Renal cortical epithelial cell (primary cell): ENCODE measurements at regions not wholly inside any gene's neighbourhood (a gene's known extent, or its start where the extent isn't known, plus 50 kb on each side); places are given as distances from the start of the nearest gene placed in this dataset.
"Not testable (repeated sequence)": the region's sequence is repeated elsewhere in the genome, so short reads cannot be mapped to it uniquely, and the experiment has no call there.

Experiments used
- DNase-seq: peaks from one replicate; pipeline ENCODE4 v3.0.0-alpha.2; 2011; ENCODE audit warnings: low read depth

DNA sequence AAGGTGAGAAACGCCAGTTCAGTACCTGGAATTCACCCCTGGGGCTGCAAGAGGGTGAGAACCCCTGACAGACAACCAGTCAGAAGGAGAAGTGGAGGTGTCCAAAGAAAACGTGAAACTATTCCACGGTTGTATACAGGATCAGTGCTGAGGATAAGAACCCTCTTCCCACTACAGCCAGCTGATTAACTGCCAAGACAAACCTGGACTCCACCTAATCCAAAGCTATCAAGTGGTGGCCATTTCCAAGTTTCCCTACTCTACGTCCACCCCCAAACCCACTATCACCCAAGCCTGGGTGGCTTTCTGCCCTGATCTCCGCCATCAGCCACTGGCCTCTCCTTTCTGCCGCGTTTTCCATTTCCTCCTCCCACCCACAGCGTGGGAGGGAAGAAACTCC is 312.3 kb upstream of the ID2 start:
- no peak for DNase-seq

DNA sequence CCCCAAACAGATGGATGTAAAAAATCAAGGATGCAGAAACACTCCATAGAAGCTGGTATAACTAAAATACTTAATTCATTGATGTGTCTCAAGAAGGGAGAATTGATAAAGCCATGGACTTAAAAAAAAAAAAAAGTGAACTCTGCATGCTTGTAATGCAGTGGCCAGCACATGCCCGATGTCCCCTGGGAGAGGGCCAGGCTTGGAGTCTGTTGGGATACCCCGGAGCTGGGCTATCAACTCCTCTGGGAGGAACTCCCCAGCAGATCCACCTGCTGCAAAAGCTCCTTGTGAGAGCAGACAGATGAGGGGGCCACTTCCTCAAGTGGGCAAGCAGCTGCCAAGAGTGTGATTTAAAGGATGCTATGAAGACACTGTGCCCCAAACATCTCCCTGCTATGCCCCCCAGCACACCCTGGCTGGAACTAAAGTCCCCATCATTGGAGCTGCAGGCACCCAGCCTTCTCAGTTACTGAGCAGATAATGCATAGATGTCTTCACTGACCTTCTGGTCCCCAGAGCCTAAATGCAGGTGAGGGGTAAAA is 311.5 kb upstream of the ID2 start:
- no peak for DNase-seq

DNA sequence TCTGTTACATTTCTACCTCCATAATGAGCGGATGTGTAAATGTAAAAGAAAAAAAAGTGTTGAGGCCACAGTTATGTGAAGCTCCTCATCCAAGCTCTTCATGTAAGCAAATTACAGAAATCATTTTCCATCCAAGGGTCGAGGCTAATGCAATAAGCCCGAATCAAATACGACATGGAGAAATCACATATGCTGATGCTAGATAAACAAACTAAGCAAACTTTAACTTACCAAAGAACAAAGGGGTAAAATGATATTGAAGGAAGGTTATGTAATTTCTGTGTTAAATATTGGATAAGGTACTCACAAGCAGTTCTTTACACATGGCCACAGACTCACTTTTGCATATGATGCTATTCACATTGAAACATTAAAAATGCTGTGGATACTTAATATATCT is 310.2 kb upstream of the ID2 start:
- no peak for DNase-seq

- no peak for DNase-seq
Observed at GRCh38 chr2:8374782-8375181, 307.1 kb upstream of the ID2 start.

DNA sequence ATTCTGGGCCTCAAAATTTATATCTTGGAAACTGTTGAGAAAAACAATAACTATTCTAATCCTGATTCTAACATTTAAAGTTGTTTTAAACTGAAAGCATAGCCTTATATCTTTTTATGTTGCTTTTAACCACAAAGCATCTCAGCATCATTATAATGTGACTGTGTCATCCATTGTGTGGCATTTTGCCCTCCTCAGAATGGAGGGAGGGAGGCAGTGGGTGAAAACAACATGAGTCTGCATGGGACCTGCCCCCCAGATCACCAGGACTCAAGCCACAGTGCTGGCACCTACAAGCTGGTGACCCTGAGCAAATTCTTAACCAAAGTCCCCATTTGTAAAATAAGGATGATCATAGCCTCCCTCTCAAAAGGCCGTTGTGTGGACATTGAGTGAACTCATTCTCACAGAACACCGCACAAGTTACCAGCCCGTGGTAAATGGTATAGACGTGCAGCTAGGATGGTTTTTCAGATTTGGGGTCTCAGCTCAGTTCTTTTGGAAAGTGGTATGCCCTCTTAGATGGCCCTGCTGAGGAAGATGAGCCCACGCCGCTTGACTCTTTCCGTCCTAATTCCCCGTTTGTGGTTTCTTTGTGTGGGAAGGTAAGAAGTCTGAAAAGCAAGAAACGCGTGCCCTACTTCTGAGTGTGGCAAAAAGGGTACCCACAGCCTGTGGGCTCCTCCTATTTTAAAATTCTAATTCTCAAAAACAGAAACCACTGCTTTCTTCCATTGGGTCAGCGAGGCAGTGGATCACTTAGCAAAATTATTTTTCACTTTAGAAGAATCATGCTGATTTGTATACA is 305.0 kb upstream of the ID2 start:
- DNase-seq, result no peak

GRCh38 chr2:8378016-8378810 is 303.6 kb upstream of the ID2 start:
- no peak for DNase-seq

- no peak for DNase-seq
Observed at GRCh38 chr2:8379128-8379527, 302.7 kb upstream of the ID2 start.

DNA sequence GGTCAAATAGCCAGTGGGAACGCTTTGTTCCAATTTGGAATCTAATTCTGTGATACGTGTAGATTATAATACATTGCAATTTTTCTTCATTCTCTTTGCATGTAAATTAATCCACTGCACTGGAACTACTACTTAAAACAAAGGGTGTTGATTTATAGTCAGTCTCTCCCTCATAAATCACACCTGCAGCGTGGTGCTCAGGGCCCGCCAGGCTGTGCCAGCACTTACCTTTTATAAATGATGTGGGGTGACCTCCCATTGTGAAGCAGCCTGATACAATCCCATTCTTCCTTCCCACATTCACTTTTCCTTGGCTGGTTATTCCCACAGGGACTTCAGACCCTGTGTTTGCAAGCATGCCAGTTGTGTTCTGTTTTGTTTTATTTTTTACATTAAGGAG is 302.3 kb upstream of the ID2 start:
- no peak for DNase-seq

GRCh38 chr2:8380026-8380425 is 301.8 kb upstream of the ID2 start:
- DNase-seq, result no peak

GRCh38 chr2:8380566-8380965 is 301.3 kb upstream of the ID2 start:
- DNase-seq, result no peak

DNA sequence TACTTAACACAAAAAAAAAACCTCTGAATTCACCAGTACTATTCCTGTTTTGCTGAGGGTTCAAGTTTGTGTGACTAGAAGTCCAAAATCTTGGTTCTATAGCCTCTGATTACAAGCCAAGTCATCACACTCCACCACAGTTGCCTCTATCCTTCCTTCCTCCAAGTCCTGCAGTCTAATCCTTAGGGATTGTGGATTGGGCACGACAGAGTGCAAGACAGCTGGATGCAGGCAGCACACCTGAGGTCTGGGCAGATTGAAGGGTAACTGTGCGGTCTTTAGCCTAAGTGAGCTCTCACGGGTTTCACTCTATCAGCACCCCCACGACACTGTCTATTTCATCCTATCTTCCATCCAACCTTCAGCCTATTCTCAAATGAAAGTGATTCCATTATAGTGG is 299.4 kb upstream of the ID2 start:
- DNase-seq, result no peak

GRCh38 chr2:8386748-8387147 is 295.1 kb upstream of the ID2 start:
- not testable (repeated sequence) for DNase-seq

- DNase-seq, result peak; percentile 13
Observed at GRCh38 chr2:8388781-8389180, 293.1 kb upstream of the ID2 start.

- DNase-seq, result peak; percentile 83
Observed at GRCh38 chr2:8389431-8390108, 292.3 kb upstream of the ID2 start.

- no peak for DNase-seq
Observed at GRCh38 chr2:8391126-8391525, 290.7 kb upstream of the ID2 start.

DNA sequence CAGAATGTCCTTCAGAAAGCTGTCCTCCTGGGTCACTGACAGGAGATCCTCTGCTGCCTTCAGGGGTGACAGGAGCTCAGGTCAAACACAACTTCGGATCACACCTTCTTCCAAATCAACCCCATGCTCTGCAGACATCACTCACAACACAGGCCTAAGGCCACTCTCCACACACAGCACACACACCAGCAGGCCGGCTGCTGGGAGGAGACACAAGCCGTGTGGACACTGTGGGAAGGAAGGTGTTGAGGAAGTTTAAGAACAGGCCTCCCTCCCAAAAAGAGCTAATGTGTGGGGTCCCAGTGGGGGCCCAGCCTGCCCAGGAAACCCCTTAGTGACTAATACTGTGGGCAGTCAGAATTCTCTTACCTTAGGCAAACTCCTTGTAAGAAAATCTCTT is 290.3 kb upstream of the ID2 start:
- DNase-seq, result no peak

DNA sequence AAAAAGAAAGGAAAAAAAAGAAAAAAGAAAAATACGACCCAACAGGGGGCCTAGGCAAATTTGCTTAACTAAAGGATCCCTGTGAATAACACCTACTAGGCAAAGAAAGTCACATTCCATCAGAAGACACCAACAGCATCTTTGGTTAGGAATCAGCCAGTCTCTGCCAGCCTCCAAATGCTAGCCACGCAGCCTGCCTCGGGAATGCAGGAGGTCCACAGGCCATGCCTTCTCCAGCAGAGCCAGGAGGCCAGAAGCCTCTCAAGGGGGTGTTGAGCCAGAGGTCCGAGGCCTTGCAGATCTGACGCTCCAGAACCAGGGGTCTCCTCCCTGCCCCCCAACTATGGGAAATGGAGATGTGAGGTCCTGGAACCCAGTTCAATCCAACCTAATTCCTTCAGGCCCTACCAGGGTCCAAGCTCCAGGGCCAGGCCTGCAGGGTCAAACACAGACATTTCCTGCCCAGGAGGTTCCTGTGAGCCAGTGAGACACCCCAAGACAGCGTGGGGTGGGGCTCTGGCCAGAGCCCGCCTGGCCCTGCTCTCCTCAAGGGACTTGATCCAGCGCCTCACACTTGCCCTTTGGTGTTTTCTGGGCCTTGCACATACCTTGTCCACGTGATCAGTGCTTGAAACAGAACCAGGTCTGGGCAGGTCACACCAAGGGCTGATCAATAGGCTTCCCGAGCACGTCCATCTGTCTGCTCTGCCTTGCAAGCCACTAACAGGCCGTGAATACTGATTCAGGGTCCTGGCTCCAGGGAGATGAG is 289.6 kb upstream of the ID2 start:
- no peak for DNase-seq

DNA sequence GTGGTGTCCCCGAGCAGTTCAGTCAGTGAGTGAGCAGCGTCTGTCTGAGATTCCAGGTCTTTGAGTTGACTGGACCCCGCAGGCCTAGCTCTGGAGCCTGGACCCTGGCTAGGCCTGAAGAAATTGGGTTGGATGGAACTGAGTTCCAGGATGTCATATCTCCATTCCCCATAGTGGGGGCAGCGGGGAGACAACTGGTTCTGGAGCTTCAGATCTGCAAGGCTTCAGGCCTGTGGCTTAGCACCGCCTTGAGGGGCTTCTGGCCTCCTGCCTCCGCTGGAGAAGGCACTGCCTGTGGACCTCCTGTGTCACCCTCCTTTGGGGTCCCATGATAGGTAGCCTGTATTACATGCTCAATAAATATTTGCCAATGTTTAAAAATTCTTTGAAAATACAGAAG is 288.4 kb upstream of the ID2 start:
- no peak for DNase-seq

DNA sequence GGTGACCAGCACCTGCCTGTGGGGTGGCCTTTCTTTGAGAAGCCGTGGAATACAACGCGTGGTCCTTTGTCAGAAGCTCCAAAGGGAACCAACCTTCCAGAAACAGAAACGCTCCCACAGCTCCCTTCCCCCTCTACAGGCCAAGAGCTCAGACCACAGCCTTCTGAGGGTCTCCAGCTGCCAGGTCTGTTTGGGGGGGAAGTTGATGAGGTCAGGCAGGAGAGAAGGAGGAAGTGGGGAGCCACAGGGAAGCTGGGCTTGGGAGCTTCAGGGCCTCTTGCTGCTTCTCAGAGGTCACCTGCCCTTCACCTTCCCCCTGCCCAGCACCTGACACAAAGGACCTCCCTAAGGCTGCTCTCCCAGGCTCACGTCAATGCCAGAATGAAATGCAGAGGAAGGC is 287.7 kb upstream of the ID2 start:
- no peak for DNase-seq

DNA sequence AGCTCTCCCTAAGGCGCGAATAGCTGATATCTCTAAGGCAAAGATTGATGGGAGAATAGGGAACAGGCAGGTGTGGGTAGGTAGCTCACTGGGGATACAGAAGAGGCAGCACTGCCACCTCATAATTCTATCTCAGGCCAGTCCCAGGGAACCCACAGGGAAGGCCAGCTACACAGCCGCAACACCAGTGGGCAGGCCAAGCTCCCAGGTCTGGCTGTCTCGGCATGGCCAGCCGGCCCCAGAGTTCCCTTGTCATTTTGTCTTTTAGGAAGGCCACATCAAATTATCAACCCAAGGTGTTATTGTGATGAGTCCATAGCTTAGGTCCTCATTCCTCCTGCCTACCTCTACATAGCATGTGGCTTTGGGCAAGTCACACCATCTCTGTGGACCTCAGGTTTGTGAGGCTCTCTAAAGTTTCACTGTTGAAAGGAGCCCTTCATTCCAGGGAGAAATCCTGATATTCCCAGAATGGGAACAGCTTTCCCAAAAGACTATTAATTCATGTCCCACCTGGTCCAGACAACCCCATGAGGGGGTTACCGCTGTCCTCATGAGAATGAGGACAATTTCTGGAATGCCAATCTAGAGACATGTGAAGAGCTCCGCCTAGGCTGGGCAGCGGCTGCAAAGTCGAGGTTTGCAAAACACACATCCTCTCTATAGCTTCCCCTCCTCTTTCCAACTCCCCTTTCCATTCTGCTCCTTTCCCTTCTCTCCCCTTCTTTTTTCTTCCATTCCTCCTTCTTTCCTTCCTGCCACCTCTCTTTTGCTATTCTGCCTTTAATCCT is 287.1 kb upstream of the ID2 start:
- DNase-seq, result no peak

DNA sequence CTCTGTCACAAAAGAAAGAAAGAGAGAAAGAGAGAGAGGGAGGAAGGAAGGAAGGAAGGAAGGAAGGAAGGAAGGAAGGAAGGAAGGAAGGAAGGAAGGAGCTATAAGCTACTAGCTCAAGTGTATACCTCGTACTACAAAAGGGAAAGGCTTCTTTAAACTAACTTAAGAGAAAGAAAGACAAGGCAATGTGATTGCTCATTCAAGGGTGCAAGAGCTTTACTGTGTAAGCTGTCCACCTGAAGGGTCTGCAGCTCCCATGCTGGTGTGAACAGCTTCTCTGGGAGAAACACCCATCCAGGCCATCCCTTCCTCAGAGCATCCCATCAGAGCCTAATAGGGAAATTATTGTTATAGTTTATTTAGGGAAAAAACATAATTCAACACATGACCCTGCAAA is 286.1 kb upstream of the ID2 start:
- no peak for DNase-seq
